Epithelial cell of prostate (primary cell): ENCODE measurements at regions not wholly inside any gene's neighbourhood (a gene's known extent, or its start where the extent isn't known, plus 50 kb on each side); places are given as distances from the start of the nearest gene placed in this dataset.
"Not testable (repeated sequence)": the region's sequence is repeated elsewhere in the genome, so short reads cannot be mapped to it uniquely, and the experiment has no call there.

Experiments used
- DNase-seq: peaks from one replicate; pipeline ENCODE4 v3.0.0-alpha.2; 2011; ENCODE audit warnings: low read depth, low spot score
- H3K27ac ChIP-seq: fragments of 450-650 bp; 2 replicates; pipeline ENCODE4 v1.5.1; 2017; ENCODE audit warnings: mild to moderate bottlenecking

DNA sequence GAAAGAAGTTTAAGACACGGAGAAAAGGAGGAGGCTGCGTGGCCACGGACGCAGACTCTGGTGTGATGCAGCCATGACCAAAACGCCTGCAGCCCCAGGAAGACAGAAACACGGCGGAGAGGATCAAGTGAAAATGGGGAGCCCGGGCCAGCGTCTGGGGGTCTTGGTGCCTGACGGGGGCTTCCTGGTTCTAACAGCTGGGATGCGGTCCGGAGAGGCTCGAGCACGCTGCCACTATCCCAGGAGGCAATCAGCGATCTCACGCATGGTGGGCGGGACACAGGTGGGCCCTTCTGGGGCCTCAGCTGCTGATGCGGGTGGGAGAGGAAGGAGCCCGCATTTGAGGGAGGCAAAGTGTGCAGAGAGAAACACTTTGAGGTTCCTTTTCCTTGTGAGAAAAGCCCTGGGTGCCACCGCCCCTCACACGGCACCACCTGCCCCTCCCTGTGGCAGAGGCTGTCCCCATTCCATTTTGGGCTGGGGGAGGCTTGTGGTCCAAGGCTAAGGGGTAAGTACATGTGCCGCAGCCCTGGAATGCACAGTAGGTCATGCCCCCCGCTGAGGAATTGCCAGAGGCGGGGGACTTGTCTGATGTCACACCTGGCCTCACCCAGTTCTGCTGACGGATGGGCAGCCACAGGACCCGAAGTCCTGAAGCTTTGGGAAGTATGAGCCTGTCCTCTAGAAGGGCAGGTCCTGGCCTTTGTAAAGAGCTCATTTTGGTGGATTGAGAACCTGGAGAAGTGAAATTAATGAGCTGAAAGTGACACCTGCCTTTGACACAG is 121.7 kb upstream of the ZNF469 start:
- not testable (repeated sequence) for H3K27ac ChIP-seq, DNase-seq

DNA sequence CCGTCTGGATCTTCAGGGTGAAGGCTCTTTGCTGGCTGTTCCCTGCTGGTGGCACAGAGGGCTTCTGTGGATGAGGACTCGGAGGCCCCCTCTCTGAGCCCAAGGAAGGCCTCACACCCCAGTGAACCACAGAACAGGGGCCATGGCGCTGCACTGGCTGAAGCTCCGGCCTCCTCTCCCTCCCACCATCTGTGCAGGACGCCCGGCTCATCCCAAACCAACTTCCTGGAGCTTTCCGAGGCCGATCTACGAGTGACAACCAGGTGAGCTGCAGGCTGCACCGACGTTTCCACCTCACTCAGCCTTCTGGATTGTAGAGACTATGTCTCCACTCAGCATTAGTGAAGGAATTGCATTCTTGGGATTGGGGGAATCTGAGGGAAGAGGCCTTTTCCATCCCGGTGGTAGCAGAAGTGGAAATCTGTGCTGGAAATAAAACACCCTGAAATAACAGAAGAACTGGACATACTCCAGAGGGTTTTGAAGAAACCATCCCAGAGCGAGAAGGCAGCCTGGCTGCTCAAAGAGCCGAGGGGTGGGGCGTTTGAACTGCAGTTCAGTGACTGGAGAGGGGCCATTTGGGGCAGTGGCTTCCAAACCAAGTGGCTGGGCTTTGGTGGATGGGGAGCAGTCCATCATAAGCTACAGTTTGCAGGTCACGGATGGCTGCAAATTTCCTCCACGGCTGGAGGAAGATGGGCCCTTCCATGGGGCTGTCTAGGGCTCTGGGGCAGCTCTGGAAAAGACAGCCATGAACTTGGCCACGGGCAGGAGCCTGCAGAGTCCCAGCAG is 120.7 kb upstream of the ZNF469 start:
- not testable (repeated sequence) for DNase-seq, H3K27ac ChIP-seq

DNA sequence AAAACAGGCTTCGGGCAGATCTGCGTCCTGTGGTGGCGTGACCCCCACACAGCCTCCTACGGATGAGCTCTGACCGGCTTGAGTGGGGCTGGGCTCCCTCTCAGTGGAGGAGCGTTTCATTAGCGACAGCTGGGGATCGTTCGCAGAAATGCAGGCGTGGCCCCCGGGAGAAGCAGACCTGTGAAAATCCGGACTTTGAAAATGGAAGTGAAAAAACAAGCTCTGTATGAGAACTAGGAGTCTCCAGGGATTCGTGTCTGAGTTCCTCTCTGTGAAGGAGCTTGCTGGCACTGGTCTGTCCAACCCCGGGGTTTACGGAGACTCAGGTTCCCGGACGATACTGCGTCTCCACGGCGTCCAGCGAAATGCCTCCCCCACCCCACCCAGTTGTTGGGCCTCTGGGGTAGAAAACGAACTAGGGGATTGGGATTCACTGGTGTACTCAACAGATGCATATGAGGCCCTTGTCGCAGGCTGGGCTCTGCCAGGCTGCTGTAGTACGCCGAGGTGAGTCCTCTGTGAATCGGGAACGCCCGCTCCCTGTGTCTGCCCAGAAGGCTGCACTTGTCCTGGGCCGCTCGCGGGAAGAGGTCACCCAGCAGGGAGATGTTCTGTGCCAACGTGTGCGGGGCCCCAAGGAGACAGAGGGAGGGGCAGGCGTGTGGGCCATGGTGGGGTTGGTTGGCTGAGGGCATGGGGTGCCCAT is 119.7 kb upstream of the ZNF469 start:
- not testable (repeated sequence) for H3K27ac ChIP-seq

DNA sequence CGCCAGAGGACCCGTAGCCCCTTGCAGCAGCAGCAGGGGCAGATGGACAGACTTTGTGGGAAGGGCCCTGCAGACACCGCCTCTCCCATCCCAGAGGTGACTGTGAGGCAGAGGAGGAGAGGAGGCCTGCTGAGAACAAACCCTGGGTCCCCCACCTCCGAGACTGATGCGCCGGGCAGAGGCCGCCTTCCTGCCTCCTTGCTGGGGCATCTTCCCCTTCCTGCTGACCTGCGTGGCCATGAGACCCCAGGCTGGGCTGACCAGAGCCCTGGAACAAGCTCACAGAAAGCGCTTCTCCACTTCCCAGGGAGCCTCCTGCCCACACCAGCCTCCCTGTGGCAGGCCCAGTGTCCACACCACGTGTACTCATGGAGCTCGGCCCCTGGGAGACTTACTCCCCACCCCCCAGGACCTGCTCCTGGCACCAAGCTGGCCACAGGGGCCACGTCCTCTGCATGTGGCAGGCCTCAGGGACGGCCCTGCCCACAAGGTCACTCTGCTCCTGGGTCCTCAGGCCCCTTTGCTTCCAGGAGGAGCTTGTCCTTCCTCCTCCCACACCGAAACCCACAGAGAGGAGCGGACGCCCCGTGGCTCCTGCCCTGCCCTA is 119.0 kb upstream of the ZNF469 start:
- DNase-seq, H3K27ac ChIP-seq: not testable (repeated sequence)

More for the DNA sequence above, 119.7 kb upstream of the ZNF469 start:
- DNase-seq = not testable (repeated sequence)

DNA sequence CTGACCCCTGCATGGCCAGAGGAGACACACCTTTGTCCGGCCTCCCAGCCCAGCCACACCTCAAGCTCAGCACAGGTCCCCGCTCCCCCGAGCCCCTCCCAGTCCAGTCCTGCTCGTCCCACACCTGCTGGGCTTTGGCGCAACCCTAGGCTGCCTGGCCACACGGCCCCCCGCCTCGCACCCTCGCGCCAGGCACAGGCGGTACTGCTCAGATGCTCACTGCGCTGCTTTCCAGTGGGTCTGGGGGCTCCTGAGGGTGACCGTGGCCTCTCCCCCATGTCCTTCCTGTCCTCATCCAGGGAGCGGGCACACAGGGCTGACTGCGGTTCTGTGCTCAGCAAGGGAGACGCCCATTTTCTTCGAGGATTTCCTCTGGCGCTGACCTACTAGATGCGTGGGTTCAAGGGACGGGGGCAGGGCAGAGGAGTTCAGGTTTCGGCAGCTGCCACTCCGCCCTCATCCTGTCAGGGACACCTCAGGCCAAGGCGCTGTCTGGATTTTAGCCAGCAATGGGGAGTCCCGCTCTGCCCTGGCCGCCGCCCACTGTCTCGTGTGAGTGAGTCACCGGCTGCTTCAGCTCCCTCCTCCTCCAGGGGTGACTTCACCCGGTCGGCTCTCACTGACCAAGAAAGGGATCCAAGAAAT is 118.0 kb upstream of the ZNF469 start:
- H3K27ac ChIP-seq = no peak overlapping the region
- DNase-seq = peak; percentile 85

DNA sequence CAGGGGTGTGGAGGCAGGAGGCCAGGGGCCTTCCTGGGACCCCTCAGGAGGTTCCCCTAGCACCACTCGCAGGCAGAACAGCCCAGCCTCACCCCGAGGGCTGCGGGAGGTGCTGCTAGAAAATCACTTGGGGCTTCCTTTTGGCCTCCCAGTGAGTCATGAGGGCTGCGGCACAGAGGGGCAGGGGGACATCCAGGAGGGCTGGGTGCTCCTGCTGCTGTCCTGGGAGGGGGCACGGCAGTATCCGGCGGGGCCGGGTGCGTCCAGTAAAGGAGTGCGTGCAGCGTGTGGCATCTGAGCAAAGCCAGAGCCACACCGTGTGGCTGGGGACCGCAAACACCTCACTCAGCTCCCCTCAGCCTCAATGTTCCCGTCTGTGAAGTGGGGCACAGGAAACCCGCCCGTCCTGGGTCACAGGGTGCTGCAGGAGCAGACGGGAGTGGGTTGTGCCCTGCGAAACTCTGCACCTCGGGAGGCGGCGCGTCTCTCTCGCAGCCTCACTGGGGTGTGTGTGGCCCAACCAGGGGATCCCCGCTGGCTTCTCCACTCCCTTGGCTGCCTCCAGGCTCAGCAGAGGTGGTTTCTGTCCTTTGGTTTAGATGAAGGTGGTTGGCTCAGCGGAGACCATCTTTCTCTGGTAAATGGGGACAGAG is 117.3 kb upstream of the ZNF469 start:
- DNase-seq, H3K27ac ChIP-seq: not testable (repeated sequence)

DNA sequence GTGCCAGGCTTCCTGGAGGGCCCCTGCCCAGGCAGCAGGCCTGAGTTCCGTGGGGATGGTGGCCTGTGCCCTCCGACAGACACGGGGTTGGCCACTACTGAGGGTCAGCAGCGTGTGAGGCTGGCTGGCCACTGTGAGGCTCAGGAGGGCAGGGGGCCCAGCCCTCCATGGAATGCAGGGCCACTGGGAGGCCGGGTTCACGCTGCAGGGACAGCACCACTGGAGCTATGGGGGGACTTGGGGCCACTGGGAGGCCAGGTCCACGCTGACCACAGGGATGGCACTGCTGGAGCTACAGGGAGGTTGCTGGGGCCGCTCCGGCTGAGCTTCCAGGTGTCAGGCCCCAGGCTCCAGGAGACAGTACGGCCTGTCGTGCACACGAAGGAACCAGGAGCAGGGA is 116.7 kb upstream of the ZNF469 start:
- DNase-seq, H3K27ac ChIP-seq: not testable (repeated sequence)

DNA sequence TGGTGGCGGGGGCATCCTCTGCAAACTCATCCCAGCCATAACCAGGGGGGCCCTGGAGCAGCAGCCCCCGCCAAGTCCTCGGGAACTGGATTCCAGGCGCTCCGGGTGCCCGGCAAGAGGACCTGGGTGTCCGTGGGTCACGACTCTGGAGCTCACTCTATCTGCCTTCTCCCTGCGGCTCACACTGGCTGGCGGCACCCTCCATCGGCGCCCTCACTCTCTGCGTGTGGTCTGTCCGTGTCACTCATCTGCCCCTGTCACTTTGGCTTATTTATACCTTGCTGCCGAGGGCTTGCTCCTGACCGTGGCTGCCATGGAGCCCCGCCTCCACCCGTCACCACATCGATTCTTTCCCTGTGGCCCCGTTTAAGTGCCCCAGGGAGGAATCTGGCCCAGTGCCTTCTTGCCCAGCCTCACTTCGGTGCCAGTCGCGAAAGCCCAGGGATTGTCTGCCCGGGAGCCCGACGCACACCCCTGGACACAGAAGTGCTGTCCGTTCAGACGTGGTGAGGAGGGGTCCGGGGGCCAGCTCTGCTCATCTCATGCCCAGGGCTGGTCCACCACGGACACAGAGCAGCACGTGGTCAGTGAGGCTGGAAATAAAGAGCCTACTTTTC is 115.7 kb upstream of the ZNF469 start:
- not testable (repeated sequence) for DNase-seq, H3K27ac ChIP-seq

DNA sequence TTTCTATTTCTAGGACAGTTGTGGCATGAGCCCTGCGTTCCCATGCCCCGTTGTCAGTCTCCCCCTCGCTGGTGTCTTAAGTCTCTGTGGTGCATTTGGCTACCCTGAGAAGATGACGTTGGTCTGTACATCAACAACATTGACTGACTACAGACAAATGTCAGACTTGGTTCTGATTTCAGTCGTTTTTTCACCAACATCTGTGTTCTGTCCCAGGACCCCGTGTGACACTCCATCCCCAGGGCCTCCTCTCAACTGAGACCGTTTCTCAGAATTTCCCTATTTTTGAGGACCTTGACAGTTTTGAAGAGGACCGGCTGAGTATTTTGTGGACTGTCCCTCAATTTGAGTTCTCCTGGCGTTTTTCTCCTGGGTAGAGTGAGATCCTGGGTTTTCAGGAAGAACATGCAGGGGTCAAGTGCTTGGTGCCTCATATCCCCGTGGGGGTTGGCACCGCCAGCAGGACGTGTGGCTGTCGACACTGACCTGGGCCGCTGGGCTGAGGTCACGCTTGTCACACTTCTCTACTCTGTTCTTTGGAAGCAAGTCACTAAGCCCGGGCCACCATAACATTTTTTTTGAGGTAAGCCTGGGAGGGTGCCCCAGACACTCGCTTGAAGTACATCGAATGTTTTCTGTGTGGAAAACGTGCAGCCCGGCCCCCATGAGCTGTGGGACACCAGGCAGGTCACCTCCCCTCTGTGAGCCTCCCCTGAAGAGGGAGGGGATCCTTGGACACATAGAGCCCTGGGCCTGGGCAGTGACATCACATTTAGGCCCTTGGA is 114.4 kb upstream of the ZNF469 start:
- not testable (repeated sequence) for H3K27ac ChIP-seq

DNA sequence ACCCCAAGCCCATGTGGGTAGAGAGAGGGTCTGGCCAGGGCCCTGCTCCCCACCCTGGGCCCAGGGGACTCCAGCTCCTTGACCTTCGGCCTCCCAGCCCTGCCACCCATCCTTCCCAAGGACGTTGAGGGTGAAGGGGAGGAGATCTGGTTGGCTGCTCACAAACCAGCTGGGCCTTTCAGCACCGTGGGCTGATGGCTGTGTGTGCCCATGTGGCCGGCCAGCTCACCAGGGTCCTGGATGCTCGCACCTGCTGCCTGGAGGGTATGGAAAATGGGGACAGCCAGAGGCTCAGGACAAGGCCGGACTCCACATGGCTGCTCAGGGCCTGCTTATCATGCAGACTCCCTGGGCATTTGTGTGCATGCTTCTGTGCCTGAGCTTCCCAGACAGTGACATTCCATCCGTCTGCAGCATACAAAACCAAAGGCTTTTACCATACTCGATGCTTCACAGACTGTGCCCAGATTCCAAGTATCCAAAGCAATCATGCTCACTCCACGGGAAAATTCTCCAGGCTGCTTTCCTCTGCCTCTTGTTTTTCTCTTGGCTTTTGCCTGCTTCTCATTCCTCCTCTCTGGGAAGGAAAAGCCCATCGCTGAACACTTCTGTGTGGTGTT is 112.5 kb upstream of the ZNF469 start:
- H3K27ac ChIP-seq, DNase-seq: not testable (repeated sequence)

More for the DNA sequence above, 114.4 kb upstream of the ZNF469 start:
- DNase-seq = not testable (repeated sequence)

DNA sequence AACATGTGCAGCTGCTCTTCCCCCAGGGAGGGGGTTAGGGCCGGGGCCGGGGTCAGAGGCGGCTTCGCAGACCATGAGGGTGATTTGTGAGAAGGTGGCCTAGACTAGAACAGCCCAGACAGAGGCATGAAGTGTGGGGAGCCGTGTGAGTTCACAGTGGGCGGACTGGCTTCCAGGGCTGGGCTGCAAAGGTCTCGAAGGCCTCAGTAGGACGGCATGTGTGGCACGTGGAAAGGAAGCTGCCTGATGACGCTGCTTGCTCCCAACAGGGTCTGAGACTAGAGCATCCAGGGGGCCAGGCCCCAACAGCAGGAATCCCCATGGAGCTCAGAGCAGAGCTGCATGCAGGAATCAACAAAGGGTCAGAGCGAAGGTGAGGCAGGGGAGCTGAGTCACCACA is 111.5 kb upstream of the ZNF469 start:
- not testable (repeated sequence) for DNase-seq, H3K27ac ChIP-seq

DNA sequence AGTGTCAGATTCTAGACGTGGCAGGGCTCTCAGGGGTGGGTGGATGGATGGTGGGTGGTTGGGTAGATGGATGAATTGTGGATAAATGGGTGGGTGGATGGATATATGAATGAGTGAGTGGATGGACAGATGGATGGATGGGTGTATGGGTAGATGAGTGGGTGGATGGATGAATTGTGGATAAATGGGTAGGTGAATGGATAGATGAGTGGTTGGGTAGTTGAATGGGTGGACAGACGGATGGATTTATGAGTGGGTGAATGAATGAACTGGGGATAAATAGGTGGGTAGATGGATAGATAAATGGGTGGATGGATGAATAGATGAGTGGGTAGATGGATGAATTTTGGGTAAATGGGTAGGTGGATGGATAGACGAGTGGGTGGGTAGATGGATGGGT is 111.0 kb upstream of the ZNF469 start:
- not testable (repeated sequence) for H3K27ac ChIP-seq, DNase-seq

DNA sequence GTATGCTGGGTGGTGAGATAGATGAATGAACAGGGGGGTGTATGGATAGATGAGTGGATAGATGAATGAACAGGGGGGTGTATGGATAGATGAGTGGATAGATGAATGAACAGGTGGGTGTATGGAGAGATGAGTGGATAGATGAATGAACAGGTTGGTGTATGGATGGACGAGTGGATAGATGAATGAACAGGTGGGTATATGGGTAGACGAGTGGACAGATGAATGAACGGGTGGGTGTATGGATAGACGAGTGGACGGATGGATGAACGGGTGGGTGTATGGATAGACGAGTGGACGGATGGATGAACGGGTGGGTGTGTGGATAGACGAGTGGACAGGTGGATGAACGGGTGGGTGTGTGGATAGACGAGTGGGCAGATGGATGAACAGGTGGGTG is 110.3 kb upstream of the ZNF469 start:
- H3K27ac ChIP-seq, DNase-seq: not testable (repeated sequence)

DNA sequence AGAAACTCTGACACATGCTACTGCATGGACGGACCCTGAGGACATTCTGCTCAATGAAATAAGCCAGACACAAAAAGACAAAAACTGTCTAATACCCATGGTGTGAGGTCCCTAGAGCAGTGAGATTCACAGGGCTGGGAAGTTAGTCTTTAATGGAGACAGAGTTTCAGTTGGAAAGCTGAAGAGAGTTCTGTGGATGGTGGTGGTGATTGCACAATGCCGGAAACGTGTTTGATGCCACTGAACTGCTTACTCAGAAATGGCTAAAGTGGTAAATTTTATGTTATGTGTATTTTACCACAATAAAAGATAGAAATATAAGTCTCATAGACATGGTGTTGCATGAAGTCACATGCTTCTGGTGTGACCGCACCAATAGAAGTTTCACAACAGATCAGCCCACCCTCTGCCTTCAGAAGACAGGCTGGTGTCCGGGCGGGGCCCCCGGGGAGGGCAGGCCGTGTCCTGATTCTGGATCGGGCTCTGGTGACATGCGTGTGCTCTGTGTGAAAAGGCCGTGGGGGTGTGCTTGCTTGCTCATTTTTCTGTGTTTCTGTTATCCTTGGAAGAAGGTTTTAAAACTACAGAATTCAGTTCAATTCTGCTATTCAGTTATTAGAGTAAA is 108.5 kb upstream of the ZNF469 start:
- H3K27ac ChIP-seq, DNase-seq: not testable (repeated sequence)

DNA sequence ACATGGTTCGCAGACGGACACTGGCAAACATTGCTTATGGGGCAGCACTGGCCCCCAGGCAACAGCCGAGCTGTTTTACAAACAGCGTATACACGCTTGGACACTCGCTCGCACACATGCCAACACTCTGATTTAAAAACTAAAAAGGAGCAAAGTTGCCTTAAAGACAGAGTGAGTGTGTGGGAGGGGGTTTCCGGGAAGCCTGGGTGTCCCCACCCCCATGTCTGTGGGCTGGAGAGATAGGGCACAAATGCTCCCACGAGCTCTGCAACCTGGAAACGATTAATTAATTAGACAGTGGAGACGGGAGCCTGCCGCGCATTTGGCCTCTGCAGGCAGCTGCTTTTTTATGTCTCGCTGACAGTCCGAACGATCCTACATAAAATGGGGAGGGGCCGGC is 107.9 kb upstream of the ZNF469 start:
- DNase-seq = no peak
- no peak overlapping the region for H3K27ac ChIP-seq

DNA sequence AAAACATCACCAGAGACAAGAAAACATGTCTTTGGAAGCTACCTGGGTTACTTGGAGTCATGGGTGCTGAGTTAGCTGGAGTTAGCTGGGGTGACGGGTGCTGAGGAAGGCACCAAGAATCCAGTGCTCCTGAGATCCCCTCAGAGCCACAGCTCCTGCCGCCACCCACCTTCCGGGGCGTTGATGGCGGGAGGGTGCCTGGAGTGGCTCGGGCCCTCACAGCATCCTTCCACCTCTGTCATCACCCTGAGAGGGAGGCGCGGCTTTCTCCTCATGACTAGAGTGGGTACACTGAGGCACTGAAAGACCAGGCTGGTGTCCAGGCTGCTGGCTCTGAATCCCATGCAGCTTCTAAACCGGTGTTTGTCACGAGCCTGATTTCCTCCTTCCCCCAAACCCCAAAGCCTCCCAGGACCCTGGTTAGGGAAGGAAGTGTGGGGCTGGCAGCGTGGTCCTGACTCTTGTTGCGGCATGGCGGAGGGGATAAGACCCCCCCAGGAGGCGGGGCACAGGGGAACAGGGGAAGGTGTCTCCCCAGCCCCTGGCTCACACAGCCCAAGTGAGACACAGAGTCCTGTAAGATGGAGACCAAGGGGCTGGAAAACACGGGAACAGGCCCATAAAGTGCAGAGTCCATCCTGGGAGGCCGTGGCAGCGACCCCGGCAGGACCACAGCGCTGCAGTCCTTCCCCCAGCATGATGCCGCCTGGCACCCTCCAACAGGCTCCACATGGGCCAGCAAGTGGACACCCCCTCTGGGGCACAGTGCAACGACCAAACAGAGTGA is 107.2 kb upstream of the ZNF469 start:
- not testable (repeated sequence) for H3K27ac ChIP-seq, DNase-seq
